Cardiac muscle cell (in vitro differentiated cells and primary cell): ENCODE measurements at regions not wholly inside any gene's neighbourhood (a gene's known extent, or its start where the extent isn't known, plus 50 kb on each side); places are given as distances from the start of the nearest gene placed in this dataset.

Experiments
- DNase-seq, 2 donors: peaks; one replicate each; pipeline versions ENCODE4 v3.0.0 to v3.0.0-alpha.2; 2010 to 2017; ENCODE audit warnings: low read depth in 1 of 2, low spot score in 1 of 2
- H3K27ac ChIP-seq: fragments of 200-600 bp; sonication (generic); 2 replicates; pipeline ENCODE4 v1.5.1; 2016
- H3K27me3 ChIP-seq: fragments of 200-600 bp; sonication (generic); 2 replicates; pipeline ENCODE4 v1.6.0; 2016; ENCODE audit warnings: control low read depth
- H3K36me3 ChIP-seq: fragments of 200-600 bp; sonication (generic); 2 replicates; pipeline ENCODE4 v1.5.1; 2016; ENCODE audit warnings: control low read depth
- H3K4me1 ChIP-seq: fragments of 200-600 bp; sonication (generic); 2 replicates; pipeline ENCODE4 v1.8.1; 2017; ENCODE audit warnings: low read depth, mild to moderate bottlenecking, mixed run types
- H3K4me3 ChIP-seq: fragments of 200-600 bp; sonication (generic); 2 replicates; pipeline ENCODE4 v1.5.1; 2016; ENCODE audit warnings: mild to moderate bottlenecking
- H3K9me3 ChIP-seq: fragments of 200-600 bp; sonication (generic); 2 replicates; pipeline ENCODE4 v1.5.1; 2017; ENCODE audit warnings: low read depth, mild to moderate bottlenecking, control low read depth
- CTCF ChIP-seq: IDR thresholded peaks from 2 replicates; pipeline ENCODE4 v1.5.1; 2012; ENCODE audit warnings: low read depth, mild to moderate bottlenecking, low read length

- no peaks in the 10 kb centered on the region for H3K4me1 ChIP-seq
- H3K9me3 ChIP-seq = no peaks in the 10 kb centered on the region
- no peak for DNase-seq
- no peak overlapping the region for H3K27ac ChIP-seq
- H3K4me3 ChIP-seq = no peak overlapping the region
- H3K36me3 ChIP-seq = no peaks in the 10 kb centered on the region
- TF ChIP-seq CTCF = no peak
- H3K27me3 ChIP-seq = no peaks in the 10 kb centered on the region
Observed at GRCh38 chr5:158272409-158272808, 413.5 kb upstream of the CLINT1 start.

GRCh38 chr5:158270996-158271554, 412.1 kb upstream of the CLINT1 start:
- H3K27ac ChIP-seq = no peak overlapping the region
- H3K9me3 ChIP-seq = no peaks in the 10 kb centered on the region
- no peaks in the 10 kb centered on the region for H3K4me1 ChIP-seq
- no peaks in the 10 kb centered on the region for H3K27me3 ChIP-seq
- DNase-seq = no peak
- TF ChIP-seq CTCF = no peak
- no peaks in the 10 kb centered on the region for H3K36me3 ChIP-seq
- no peak overlapping the region for H3K4me3 ChIP-seq

GRCh38 chr5:158268286-158268685, 409.3 kb upstream of the CLINT1 start:
- no peaks in the 10 kb centered on the region for H3K36me3 ChIP-seq
- no peak overlapping the region for H3K27ac ChIP-seq
- H3K27me3 ChIP-seq = no peaks in the 10 kb centered on the region
- no peaks in the 10 kb centered on the region for H3K4me1 ChIP-seq
- no peaks in the 10 kb centered on the region for H3K9me3 ChIP-seq
- no peak for TF ChIP-seq CTCF
- no peak for DNase-seq
- H3K4me3 ChIP-seq = no peak overlapping the region

- no peaks in the 10 kb centered on the region for H3K36me3 ChIP-seq
- H3K27me3 ChIP-seq = no peaks in the 10 kb centered on the region
- DNase-seq = no peak
- no peak overlapping the region for H3K4me3 ChIP-seq
- H3K9me3 ChIP-seq = no peaks in the 10 kb centered on the region
- TF ChIP-seq CTCF = no peak
- H3K27ac ChIP-seq = no peak overlapping the region
- no peaks in the 10 kb centered on the region for H3K4me1 ChIP-seq
Observed at GRCh38 chr5:158267228-158267627, 408.3 kb upstream of the CLINT1 start.

GRCh38 chr5:158265931-158266700, 407.2 kb upstream of the CLINT1 start:
- no peaks in the 10 kb centered on the region for H3K27me3 ChIP-seq
- H3K4me3 ChIP-seq = no peak overlapping the region
- no peaks in the 10 kb centered on the region for H3K36me3 ChIP-seq
- no peak for TF ChIP-seq CTCF
- H3K27ac ChIP-seq = no peak overlapping the region
- DNase-seq = no peak
- no peaks in the 10 kb centered on the region for H3K9me3 ChIP-seq
- no peaks in the 10 kb centered on the region for H3K4me1 ChIP-seq
